ENCODE measurements at regions not wholly inside any gene's neighbourhood (a gene's known extent, or its start where the extent isn't known, plus 50 kb on each side); places are given as distances from the start of the nearest gene placed in this dataset.

DNA sequence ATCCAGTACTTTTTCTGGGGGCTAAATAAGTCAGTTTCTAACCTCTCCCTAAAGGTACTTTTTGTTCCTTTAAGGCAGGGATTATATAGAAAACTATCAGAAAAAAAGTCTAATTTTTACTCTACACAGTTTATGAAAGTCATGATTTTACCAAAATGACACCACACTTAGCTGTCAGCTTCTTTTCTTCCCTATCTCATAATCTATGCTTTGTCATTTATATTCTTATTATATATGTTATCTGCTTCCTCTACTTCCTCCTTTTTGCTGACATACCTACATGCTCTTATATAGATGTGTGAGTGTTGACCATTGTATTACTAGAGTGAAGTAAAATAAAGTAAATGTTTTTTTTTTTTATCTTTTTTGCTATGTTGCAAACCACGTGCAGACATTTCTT is 203.9 kb upstream of the CHRM2 start:
- H3K4me3 ChIP-seq (ENCODE audit: low read length) = no peak overlapping the region
- no peak for DNase-seq (ENCODE audit: low read depth)
- no peaks in the 10 kb centered on the region for H3K4me1 ChIP-seq (ENCODE audit: control insufficient read depth, insufficient read depth, low read length)
- H3K27me3 ChIP-seq (replicated peaks; ENCODE audit: control insufficient read depth, insufficient read depth, low read length) = no peaks in the 10 kb centered on the region
- H3K36me3 ChIP-seq (ENCODE audit: control insufficient read depth, insufficient read depth, low read length, severe bottlenecking) = no peaks in the 10 kb centered on the region
- no peaks in the 10 kb centered on the region for H3K9me3 ChIP-seq (ENCODE audit: control insufficient read depth, low read length)
- no peak overlapping the region for H3K9ac ChIP-seq (ENCODE audit: low read length)

GRCh38 chr7:136657482-136657921 is 210.9 kb upstream of the CHRM2 start:
- Histone ChIP-seq H3K9me3 (ENCODE audit: control insufficient read depth, low read length) (no peaks in the 10 kb centered on the region), H3K4me1 (ENCODE audit: control insufficient read depth, insufficient read depth, low read length) (no peaks in the 10 kb centered on the region), H3K27me3 (replicated peaks; ENCODE audit: control insufficient read depth, insufficient read depth, low read length) (no peaks in the 10 kb centered on the region), H3K4me3 (ENCODE audit: low read length) (no peak overlapping the region), H3K9ac (ENCODE audit: low read length) (no peak overlapping the region), H3K36me3 (ENCODE audit: control insufficient read depth, insufficient read depth, low read length, severe bottlenecking) (no peaks in the 10 kb centered on the region)
- DNase-seq (ENCODE audit: low read depth) = peak; percentile 42

DNA sequence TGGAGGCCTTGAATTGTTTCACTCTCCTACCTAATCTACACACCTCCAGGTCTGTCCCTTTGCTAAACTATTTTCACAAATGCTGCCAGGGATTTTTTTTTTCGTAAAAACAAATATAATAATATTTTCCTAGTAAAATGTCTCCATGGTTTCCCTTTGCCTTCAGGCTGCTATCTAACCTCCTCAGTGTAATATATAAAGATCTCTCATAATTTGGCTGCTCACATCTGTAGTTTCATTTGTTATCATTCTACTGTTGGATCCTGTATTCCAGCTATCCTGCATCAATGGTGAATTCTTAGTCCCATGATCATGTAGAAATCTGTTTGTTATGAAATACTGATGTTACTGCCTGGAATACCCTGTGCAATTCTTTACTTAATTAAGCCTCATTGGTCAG is 211.9 kb upstream of the CHRM2 start:
- H3K27me3 ChIP-seq (replicated peaks; ENCODE audit: control insufficient read depth, insufficient read depth, low read length) = no peaks in the 10 kb centered on the region
- no peak overlapping the region for H3K4me3 ChIP-seq (ENCODE audit: low read length)
- no peaks in the 10 kb centered on the region for H3K9me3 ChIP-seq (ENCODE audit: control insufficient read depth, low read length)
- H3K36me3 ChIP-seq (ENCODE audit: control insufficient read depth, insufficient read depth, low read length, severe bottlenecking) = no peaks in the 10 kb centered on the region
- H3K4me1 ChIP-seq (ENCODE audit: control insufficient read depth, insufficient read depth, low read length) = no peaks in the 10 kb centered on the region
- H3K9ac ChIP-seq (ENCODE audit: low read length) = no peak overlapping the region
- DNase-seq (ENCODE audit: low read depth) = no peak

DNA sequence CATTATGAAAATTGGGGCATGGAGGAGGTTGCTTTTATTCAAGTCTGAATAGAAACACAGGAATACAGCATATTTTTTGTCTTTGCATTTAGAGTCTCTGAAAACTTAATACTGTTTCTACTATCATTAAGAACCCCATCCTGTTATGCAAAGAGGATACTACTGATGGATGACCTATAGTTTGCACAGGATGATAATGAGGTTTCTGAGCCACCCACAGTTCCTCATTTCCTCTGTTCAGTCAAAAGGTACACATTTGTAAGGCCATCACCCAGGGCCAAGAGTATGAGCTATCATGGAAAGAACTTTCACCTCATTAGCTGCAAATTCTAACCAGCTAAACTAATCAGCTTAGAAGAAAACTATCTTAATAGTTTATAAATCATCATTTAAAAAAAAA is 213.0 kb upstream of the CHRM2 start:
- DNase-seq (ENCODE audit: low read depth) = no peak
- H3K4me1 ChIP-seq (ENCODE audit: control insufficient read depth, insufficient read depth, low read length) = no peaks in the 10 kb centered on the region
- no peaks in the 10 kb centered on the region for H3K27me3 ChIP-seq (replicated peaks; ENCODE audit: control insufficient read depth, insufficient read depth, low read length)
- H3K4me3 ChIP-seq (ENCODE audit: low read length) = no peak overlapping the region
- no peaks in the 10 kb centered on the region for H3K9me3 ChIP-seq (ENCODE audit: control insufficient read depth, low read length)
- no peak overlapping the region for H3K9ac ChIP-seq (ENCODE audit: low read length)
- no peaks in the 10 kb centered on the region for H3K36me3 ChIP-seq (ENCODE audit: control insufficient read depth, insufficient read depth, low read length, severe bottlenecking)

GRCh38 chr7:136654406-136654805 is 214.0 kb upstream of the CHRM2 start:
- Histone ChIP-seq H3K9ac (ENCODE audit: low read length) (no peak overlapping the region), H3K4me1 (ENCODE audit: control insufficient read depth, insufficient read depth, low read length) (no peaks in the 10 kb centered on the region), H3K36me3 (ENCODE audit: control insufficient read depth, insufficient read depth, low read length, severe bottlenecking) (no peaks in the 10 kb centered on the region), H3K9me3 (ENCODE audit: control insufficient read depth, low read length) (no peaks in the 10 kb centered on the region), H3K27me3 (replicated peaks; ENCODE audit: control insufficient read depth, insufficient read depth, low read length) (no peaks in the 10 kb centered on the region), H3K4me3 (ENCODE audit: low read length) (no peak overlapping the region)
- peak; percentile 55 for DNase-seq (ENCODE audit: low read depth)

- no peaks in the 10 kb centered on the region for H3K9me3 ChIP-seq (ENCODE audit: control insufficient read depth, low read length)
- H3K4me1 ChIP-seq (ENCODE audit: control insufficient read depth, insufficient read depth, low read length) = no peaks in the 10 kb centered on the region
- peak; percentile 56 for DNase-seq (ENCODE audit: low read depth)
- no peaks in the 10 kb centered on the region for H3K27me3 ChIP-seq (replicated peaks; ENCODE audit: control insufficient read depth, insufficient read depth, low read length)
- no peak overlapping the region for H3K9ac ChIP-seq (ENCODE audit: low read length)
- no peaks in the 10 kb centered on the region for H3K36me3 ChIP-seq (ENCODE audit: control insufficient read depth, insufficient read depth, low read length, severe bottlenecking)
- H3K4me3 ChIP-seq (ENCODE audit: low read length) = no peak overlapping the region
Observed at GRCh38 chr7:136652635-136653370, 215.6 kb upstream of the CHRM2 start.

DNA sequence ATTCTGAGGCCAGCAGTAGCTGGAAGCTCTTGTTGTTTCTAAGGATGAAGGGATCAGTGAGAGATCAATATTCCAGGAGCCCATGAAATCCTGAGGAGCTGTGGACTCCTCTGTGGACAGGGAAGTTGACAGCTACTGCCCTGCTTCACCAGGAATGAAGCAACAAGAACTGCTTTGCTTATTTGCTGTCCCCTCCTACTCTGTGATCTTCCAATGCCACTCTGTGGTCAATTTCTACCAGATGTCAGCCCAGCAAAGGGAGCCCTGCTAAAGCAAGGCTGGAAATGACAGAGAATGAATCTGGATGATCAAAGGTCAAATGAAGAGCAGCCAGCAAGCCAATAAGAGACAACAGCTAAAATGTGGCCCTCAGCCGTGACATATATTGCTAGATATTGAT is 227.5 kb upstream of the CHRM2 start:
- DNase-seq (ENCODE audit: low read depth) = peak; percentile 25
- no peaks in the 10 kb centered on the region for H3K4me1 ChIP-seq (ENCODE audit: control insufficient read depth, insufficient read depth, low read length)
- no peaks in the 10 kb centered on the region for H3K9me3 ChIP-seq (ENCODE audit: control insufficient read depth, low read length)
- H3K27me3 ChIP-seq (replicated peaks; ENCODE audit: control insufficient read depth, insufficient read depth, low read length) = no peaks in the 10 kb centered on the region
- no peak overlapping the region for H3K9ac ChIP-seq (ENCODE audit: low read length)
- H3K4me3 ChIP-seq (ENCODE audit: low read length) = no peak overlapping the region
- no peaks in the 10 kb centered on the region for H3K36me3 ChIP-seq (ENCODE audit: control insufficient read depth, insufficient read depth, low read length, severe bottlenecking)

- H3K36me3 ChIP-seq (ENCODE audit: control insufficient read depth, insufficient read depth, low read length, severe bottlenecking) = no peaks in the 10 kb centered on the region
- peaks cover 4% of the 10 kb centered on the region for H3K4me1 ChIP-seq (ENCODE audit: control insufficient read depth, insufficient read depth, low read length)
- H3K9me3 ChIP-seq (ENCODE audit: control insufficient read depth, low read length) = no peaks in the 10 kb centered on the region
- H3K4me3 ChIP-seq (ENCODE audit: low read length) = no peak overlapping the region
- peak; percentile 41 for DNase-seq (ENCODE audit: low read depth)
- H3K9ac ChIP-seq (ENCODE audit: low read length) = no peak overlapping the region
- no peaks in the 10 kb centered on the region for H3K27me3 ChIP-seq (replicated peaks; ENCODE audit: control insufficient read depth, insufficient read depth, low read length)
Observed at GRCh38 chr7:136637813-136638212, 230.6 kb upstream of the CHRM2 start.

DNA sequence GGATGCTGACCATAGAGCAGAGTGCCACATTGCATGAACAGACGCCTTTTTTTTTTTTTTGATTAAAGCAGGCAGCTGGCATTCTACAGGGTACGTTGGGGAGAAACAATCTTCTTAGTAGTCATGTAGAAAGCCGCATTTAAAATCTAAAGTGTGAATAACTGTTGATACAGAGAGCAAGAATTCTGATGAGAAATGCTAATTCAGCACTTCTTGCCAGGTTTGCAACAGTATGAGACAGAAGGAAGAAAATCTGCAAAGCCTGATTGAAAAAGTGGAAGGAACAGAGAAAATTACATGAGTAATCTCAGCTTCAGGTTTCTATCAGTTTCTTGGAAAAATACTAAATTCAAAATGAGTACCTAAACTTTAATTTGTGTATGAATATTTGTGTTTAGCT is 232.7 kb upstream of the CHRM2 start:
- Histone ChIP-seq H3K9me3 (ENCODE audit: control insufficient read depth, low read length) (no peaks in the 10 kb centered on the region), H3K27me3 (replicated peaks; ENCODE audit: control insufficient read depth, insufficient read depth, low read length) (no peaks in the 10 kb centered on the region), H3K4me3 (ENCODE audit: low read length) (no peak overlapping the region), H3K9ac (ENCODE audit: low read length) (no peak overlapping the region), H3K36me3 (ENCODE audit: control insufficient read depth, insufficient read depth, low read length, severe bottlenecking) (no peaks in the 10 kb centered on the region), H3K4me1 (ENCODE audit: control insufficient read depth, insufficient read depth, low read length) (peaks cover 4% of the 10 kb centered on the region)
- DNase-seq (ENCODE audit: low read depth) = no peak

DNA sequence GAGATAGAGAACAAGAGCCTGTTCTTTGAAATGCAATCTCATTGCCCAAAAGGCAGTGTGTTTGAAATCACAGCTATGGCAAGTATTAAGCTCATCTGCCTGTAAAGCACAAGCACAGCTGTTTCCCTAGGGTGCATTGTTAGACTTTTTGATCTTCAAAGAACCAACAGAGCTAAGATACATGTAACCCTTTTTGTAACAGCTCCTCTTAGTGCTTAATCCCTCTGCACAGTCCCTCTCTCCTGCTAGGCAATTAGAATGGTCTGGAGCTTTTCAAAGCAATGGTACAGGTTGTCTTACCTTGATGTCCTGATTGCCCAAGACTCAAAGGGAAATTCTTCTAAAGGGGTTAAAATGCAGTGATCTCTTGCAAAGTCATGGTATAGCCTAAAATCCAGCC is 249.6 kb upstream of the CHRM2 start:
- no peak for DNase-seq (ENCODE audit: low read depth)
- Histone ChIP-seq H3K4me3 (ENCODE audit: low read length) (no peak overlapping the region), H3K36me3 (ENCODE audit: control insufficient read depth, insufficient read depth, low read length, severe bottlenecking) (no peaks in the 10 kb centered on the region), H3K27me3 (replicated peaks; ENCODE audit: control insufficient read depth, insufficient read depth, low read length) (no peaks in the 10 kb centered on the region), H3K9me3 (ENCODE audit: control insufficient read depth, low read length) (peaks cover 3% of the 10 kb centered on the region), H3K4me1 (ENCODE audit: control insufficient read depth, insufficient read depth, low read length) (no peaks in the 10 kb centered on the region), H3K9ac (ENCODE audit: low read length) (no peak overlapping the region)

GRCh38 chr7:136617176-136617575 is 251.3 kb upstream of the CHRM2 start:
- peaks cover 3% of the 10 kb centered on the region for H3K9me3 ChIP-seq (ENCODE audit: control insufficient read depth, low read length)
- H3K36me3 ChIP-seq (ENCODE audit: control insufficient read depth, insufficient read depth, low read length, severe bottlenecking) = no peaks in the 10 kb centered on the region
- no peak overlapping the region for H3K4me3 ChIP-seq (ENCODE audit: low read length)
- no peaks in the 10 kb centered on the region for H3K4me1 ChIP-seq (ENCODE audit: control insufficient read depth, insufficient read depth, low read length)
- DNase-seq (ENCODE audit: low read depth) = peak; percentile 25
- no peaks in the 10 kb centered on the region for H3K27me3 ChIP-seq (replicated peaks; ENCODE audit: control insufficient read depth, insufficient read depth, low read length)
- H3K9ac ChIP-seq (ENCODE audit: low read length) = no peak overlapping the region
